A549 (cell line): ENCODE measurements at regions not wholly inside any gene's neighbourhood (a gene's known extent, or its start where the extent isn't known, plus 50 kb on each side); places are given as distances from the start of the nearest gene placed in this dataset.

Experiments
- EP300 ChIP-seq, 2 experiments: fragments of >200 bp; sonication (Bioruptor Twin); formaldehyde crosslinking; IDR thresholded peaks; 2 replicates in 1 of 2; 3 replicates in 1 of 2; pipeline ENCODE4 v1.6.1; 2016 to 2017
- KDM1A ChIP-seq: fragments of 200-600 bp; sonication (generic); IDR thresholded peaks from 2 replicates; pipeline ENCODE4 v1.6.1; 2016; ENCODE audit warnings: low read depth, mild to moderate bottlenecking
- KDM5A ChIP-seq: fragments of 200-600 bp; sonication (generic); IDR thresholded peaks from 2 replicates; pipeline ENCODE4 v1.6.1; 2016; ENCODE audit warnings: antibody characterized with exemption, mild to moderate bottlenecking
- NPAS2 ChIP-seq: fragments of 250-450 bp; sonication (Bioruptor Pico); IDR thresholded peaks from 2 replicates; pipeline ENCODE4 v1.8.0; 2022; ENCODE audit warnings: mild to moderate bottlenecking, moderate library complexity, borderline replicate concordance
- POLR2A ChIP-seq: IDR thresholded peaks from 2 replicates; pipeline ENCODE4 v1.6.1; 2012; ENCODE audit warnings: mild to moderate bottlenecking, low read length
- SMC3 ChIP-seq: fragments of >200 bp; sonication (Bioruptor Twin); formaldehyde crosslinking; IDR thresholded peaks from 3 replicates; pipeline ENCODE4 v1.6.1; 2018; ENCODE audit warnings: inconsistent platforms
- TP53 ChIP-seq: fragments of 250-450 bp; sonication (Bioruptor Pico); IDR thresholded peaks from 2 replicates; pipeline ENCODE4 v1.5.0; 2021; ENCODE audit warnings: mild to moderate bottlenecking, moderate library complexity
- ZSCAN20 ChIP-seq: fragments of 250-450 bp; sonication (Bioruptor Pico); IDR thresholded peaks from 2 replicates; pipeline ENCODE4 v1.8.0; 2022; ENCODE audit warnings: mild to moderate bottlenecking, moderate library complexity
- TF ChIP-seq, protein P1 (sequence below): fragments of >200 bp; sonication (Bioruptor Twin); formaldehyde crosslinking; IDR thresholded peaks from 3 replicates; pipeline ENCODE4 v1.5.1; 2016
- TF ChIP-seq, protein P2 (sequence below): fragments of 150-350 bp; IDR thresholded peaks from 2 replicates; pipeline ENCODE4 v1.6.1; 2014; ENCODE audit warnings: low read depth, mild to moderate bottlenecking, low read length
- TF ChIP-seq, protein P3 (sequence below): fragments of 450-650 bp; IDR thresholded peaks from 2 replicates; pipeline ENCODE4 v1.6.1; 2014; ENCODE audit warnings: antibody characterized with exemption
- TF ChIP-seq, protein P4 (sequence below): fragments of 200-600 bp; sonication (generic); IDR thresholded peaks from 2 replicates; pipeline ENCODE4 v1.6.1; 2016; ENCODE audit warnings: antibody characterized with exemption, mild to moderate bottlenecking, moderate library complexity

DNA sequence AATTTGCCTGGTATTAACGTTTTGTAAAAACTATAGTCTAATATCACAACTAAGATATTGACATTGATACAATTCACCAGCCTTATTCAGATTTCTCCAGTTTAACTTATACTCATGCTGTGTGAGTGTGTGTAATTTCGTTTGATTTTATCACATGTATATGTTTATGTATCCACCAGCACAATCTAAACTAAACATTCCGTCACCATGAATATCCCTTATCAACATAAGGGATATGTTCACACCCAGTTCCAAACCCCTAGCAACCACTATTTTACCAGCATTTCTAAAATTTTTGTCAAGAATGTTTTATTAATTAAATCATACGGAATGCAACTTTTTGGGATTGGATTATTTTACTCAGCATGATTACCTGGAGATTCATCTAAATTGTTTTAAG is 450.3 kb downstream of the FBXO15 start:
- TF ChIP-seq POLR2A: no peak
- TF ChIP-seq, protein P1, sequence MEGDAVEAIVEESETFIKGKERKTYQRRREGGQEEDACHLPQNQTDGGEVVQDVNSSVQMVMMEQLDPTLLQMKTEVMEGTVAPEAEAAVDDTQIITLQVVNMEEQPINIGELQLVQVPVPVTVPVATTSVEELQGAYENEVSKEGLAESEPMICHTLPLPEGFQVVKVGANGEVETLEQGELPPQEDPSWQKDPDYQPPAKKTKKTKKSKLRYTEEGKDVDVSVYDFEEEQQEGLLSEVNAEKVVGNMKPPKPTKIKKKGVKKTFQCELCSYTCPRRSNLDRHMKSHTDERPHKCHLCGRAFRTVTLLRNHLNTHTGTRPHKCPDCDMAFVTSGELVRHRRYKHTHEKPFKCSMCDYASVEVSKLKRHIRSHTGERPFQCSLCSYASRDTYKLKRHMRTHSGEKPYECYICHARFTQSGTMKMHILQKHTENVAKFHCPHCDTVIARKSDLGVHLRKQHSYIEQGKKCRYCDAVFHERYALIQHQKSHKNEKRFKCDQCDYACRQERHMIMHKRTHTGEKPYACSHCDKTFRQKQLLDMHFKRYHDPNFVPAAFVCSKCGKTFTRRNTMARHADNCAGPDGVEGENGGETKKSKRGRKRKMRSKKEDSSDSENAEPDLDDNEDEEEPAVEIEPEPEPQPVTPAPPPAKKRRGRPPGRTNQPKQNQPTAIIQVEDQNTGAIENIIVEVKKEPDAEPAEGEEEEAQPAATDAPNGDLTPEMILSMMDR: no peak
- TF ChIP-seq, protein P2, sequence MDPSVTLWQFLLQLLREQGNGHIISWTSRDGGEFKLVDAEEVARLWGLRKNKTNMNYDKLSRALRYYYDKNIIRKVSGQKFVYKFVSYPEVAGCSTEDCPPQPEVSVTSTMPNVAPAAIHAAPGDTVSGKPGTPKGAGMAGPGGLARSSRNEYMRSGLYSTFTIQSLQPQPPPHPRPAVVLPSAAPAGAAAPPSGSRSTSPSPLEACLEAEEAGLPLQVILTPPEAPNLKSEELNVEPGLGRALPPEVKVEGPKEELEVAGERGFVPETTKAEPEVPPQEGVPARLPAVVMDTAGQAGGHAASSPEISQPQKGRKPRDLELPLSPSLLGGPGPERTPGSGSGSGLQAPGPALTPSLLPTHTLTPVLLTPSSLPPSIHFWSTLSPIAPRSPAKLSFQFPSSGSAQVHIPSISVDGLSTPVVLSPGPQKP: no peak
- no peak for TF ChIP-seq ZSCAN20 (CRISPR knock-in tag)
- no peak for TF ChIP-seq NPAS2
- no peak for TF ChIP-seq SMC3
- no peak for TF ChIP-seq EP300 (IDR thresholded peaks at IDR 0.05)
- TF ChIP-seq, protein P3, sequence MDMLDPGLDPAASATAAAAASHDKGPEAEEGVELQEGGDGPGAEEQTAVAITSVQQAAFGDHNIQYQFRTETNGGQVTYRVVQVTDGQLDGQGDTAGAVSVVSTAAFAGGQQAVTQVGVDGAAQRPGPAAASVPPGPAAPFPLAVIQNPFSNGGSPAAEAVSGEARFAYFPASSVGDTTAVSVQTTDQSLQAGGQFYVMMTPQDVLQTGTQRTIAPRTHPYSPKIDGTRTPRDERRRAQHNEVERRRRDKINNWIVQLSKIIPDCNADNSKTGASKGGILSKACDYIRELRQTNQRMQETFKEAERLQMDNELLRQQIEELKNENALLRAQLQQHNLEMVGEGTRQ: no peak
- TF ChIP-seq TP53 (CRISPR knock-in tag): no peak
- no peak for TF ChIP-seq KDM5A
- TF ChIP-seq, protein P4, sequence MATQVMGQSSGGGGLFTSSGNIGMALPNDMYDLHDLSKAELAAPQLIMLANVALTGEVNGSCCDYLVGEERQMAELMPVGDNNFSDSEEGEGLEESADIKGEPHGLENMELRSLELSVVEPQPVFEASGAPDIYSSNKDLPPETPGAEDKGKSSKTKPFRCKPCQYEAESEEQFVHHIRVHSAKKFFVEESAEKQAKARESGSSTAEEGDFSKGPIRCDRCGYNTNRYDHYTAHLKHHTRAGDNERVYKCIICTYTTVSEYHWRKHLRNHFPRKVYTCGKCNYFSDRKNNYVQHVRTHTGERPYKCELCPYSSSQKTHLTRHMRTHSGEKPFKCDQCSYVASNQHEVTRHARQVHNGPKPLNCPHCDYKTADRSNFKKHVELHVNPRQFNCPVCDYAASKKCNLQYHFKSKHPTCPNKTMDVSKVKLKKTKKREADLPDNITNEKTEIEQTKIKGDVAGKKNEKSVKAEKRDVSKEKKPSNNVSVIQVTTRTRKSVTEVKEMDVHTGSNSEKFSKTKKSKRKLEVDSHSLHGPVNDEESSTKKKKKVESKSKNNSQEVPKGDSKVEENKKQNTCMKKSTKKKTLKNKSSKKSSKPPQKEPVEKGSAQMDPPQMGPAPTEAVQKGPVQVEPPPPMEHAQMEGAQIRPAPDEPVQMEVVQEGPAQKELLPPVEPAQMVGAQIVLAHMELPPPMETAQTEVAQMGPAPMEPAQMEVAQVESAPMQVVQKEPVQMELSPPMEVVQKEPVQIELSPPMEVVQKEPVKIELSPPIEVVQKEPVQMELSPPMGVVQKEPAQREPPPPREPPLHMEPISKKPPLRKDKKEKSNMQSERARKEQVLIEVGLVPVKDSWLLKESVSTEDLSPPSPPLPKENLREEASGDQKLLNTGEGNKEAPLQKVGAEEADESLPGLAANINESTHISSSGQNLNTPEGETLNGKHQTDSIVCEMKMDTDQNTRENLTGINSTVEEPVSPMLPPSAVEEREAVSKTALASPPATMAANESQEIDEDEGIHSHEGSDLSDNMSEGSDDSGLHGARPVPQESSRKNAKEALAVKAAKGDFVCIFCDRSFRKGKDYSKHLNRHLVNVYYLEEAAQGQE: no peak
- TF ChIP-seq KDM1A: no peak
